ENCODE measurements at regions not wholly inside any gene's neighbourhood (a gene's known extent, or its start where the extent isn't known, plus 50 kb on each side); places are given as distances from the start of the nearest gene placed in this dataset.
A peak's percentile ranks its signal among the peaks of the same experiment; 100 is the strongest.

DNA sequence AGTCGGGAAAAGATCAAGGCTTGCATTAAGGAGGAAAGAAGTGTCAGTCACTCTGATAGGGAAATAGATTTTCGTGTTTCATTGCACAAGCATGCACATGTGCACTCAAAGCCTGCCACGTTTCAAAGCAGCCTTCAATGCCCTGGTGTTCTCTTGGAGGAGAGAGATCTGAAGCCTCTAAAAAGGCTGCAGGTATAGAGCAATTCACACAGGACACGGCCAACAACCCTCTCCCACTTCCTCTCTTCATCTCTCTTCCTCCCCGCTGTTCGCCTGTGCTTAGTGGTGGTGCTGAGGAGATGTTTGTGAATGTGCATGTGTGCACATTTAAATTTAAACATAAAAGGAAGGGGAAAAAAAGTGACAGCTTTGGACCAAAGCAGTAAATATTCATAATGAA lies 117.7 kb downstream of the NUF2 start:
- no peaks in the 10 kb centered on the region for H3K27me3 ChIP-seq (ENCODE audit: control insufficient read depth, insufficient read depth, low read length)
- H3K27ac ChIP-seq (ENCODE audit: low read length) = no peak overlapping the region
- no peaks in the 10 kb centered on the region for H3K4me1 ChIP-seq (ENCODE audit: control insufficient read depth, insufficient read depth, low read length)
- WGBS (ENCODE audit: insufficient coverage, low lambda C conversion rate) = no CpG with 5 or more reads among the region's 6 CpGs
- no peak overlapping the region for H3K4me3 ChIP-seq (ENCODE audit: low read length)
- DNase-seq = no peak
- H3K36me3 ChIP-seq (ENCODE audit: control insufficient read depth, insufficient read depth, low read length) = no peaks in the 10 kb centered on the region
- no peaks in the 10 kb centered on the region for H3K9me3 ChIP-seq (ENCODE audit: control insufficient read depth, low read depth, low read length)

DNA sequence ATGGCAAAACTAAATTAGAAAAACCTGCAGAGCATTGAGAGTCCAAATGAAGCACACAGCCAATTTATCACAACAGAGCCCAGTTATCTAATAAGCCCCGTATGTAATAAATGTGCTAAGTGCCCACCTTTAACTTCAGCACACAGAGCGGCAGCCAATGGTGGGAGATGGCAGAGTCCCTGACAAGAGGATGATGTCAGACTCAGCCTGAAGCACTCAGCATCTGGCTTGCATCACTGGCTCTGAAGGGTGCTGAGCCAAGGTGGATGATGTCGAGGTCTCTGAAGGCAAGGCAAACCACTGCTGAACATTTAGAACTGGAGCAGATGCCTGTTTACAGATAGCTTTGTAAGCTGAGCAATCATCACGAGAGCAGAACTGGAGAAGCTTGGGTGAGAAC lies 118.3 kb downstream of the NUF2 start:
- no peaks in the 10 kb centered on the region for H3K4me1 ChIP-seq (ENCODE audit: control insufficient read depth, insufficient read depth, low read length)
- no peaks in the 10 kb centered on the region for H3K36me3 ChIP-seq (ENCODE audit: control insufficient read depth, insufficient read depth, low read length)
- no peak overlapping the region for H3K27ac ChIP-seq (ENCODE audit: low read length)
- H3K4me3 ChIP-seq (ENCODE audit: low read length) = no peak overlapping the region
- peak; percentile 3 to 9 for DNase-seq
- no CpG with 5 or more reads among the region's 4 CpGs for WGBS (ENCODE audit: insufficient coverage, low lambda C conversion rate)
- no peaks in the 10 kb centered on the region for H3K9me3 ChIP-seq (ENCODE audit: control insufficient read depth, low read depth, low read length)
- no peaks in the 10 kb centered on the region for H3K27me3 ChIP-seq (ENCODE audit: control insufficient read depth, insufficient read depth, low read length)

DNA sequence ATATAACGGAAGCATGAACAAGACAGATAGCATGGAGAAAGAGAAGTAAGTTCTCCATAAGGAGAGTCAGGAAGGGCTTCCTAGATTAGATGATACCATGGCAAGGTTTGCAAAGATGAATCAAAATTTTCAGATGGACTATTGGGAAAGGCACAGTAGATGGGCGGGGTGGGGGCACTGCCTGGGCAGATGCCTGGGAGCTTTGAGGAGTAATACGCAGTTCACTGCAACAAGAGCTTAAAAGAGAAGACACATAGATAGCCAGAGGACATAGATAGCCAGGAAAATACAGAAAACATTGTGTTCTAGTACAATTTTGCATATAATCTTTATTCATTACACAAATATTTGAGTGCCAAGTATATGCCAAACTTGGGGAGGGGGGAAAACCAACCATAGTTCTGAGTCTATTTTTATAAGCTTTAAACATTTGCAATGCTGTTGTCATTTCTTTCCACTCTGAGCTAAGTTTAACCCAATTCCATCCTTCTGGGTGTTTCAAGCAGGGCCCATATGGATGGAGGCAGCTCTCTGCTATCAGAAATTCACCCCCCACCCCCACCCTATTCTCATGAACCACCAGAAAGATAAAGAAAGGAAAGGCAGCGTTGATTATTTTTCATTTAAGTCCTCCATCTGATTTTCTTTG lies 120.6 kb downstream of the NUF2 start:
- no peak overlapping the region for H3K4me3 ChIP-seq (ENCODE audit: low read length)
- H3K9me3 ChIP-seq (ENCODE audit: control insufficient read depth, low read depth, low read length) = no peaks in the 10 kb centered on the region
- H3K4me1 ChIP-seq (ENCODE audit: control insufficient read depth, insufficient read depth, low read length) = no peaks in the 10 kb centered on the region
- no peak overlapping the region for H3K27ac ChIP-seq (ENCODE audit: low read length)
- WGBS (ENCODE audit: insufficient coverage, low lambda C conversion rate) = 87% methylated on average over 2 of the region's 4 CpGs
- H3K36me3 ChIP-seq (ENCODE audit: control insufficient read depth, insufficient read depth, low read length) = no peaks in the 10 kb centered on the region
- no peak for DNase-seq
- no peaks in the 10 kb centered on the region for H3K27me3 ChIP-seq (ENCODE audit: control insufficient read depth, insufficient read depth, low read length)

DNA sequence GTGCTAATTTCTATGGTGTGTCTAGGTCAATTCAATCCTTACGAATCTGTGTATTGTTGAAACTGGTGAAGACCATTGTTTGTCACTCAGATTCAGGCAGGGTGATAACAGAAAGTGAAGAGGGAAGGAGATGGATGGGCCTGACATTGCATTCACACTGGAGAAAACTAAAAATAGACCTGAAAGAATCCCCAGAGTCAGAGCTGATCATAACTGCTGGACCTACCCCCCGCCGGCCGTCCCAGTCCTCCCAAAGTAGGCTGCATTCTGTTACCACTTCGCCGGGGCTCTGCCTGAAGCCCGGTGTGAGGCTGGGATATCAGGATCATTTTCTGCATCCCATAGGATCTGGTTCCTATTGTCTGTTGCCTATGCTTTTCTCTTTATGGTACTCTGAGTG lies 121.1 kb downstream of the NUF2 start:
- H3K4me3 ChIP-seq (ENCODE audit: low read length) = no peak overlapping the region
- no peak overlapping the region for H3K27ac ChIP-seq (ENCODE audit: low read length)
- no peak for DNase-seq
- no peaks in the 10 kb centered on the region for H3K9me3 ChIP-seq (ENCODE audit: control insufficient read depth, low read depth, low read length)
- no peaks in the 10 kb centered on the region for H3K4me1 ChIP-seq (ENCODE audit: control insufficient read depth, insufficient read depth, low read length)
- no peaks in the 10 kb centered on the region for H3K36me3 ChIP-seq (ENCODE audit: control insufficient read depth, insufficient read depth, low read length)
- WGBS (ENCODE audit: insufficient coverage, low lambda C conversion rate) = 83% methylated on average over 1 of the region's 7 CpGs
- H3K27me3 ChIP-seq (ENCODE audit: control insufficient read depth, insufficient read depth, low read length) = no peaks in the 10 kb centered on the region

DNA sequence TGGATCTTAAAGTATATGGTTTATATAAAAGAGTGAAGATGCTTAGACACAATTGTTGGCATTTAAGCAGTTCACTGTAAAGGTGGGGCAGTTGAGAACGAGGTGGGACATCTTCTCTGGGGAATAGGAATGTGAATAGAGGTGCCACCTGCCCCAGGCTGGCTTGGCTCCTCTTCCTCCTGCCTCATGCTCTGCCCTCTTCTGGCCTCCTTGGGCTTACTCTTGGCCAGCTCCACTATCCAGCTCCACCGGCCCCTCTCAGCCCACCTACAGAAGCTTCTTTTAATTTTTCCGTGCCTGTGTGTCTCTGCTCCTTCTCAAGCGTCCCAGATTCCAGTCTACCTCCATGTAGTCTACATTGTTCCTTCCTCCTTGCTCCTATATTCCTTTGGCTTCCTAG lies 122.1 kb downstream of the NUF2 start:
- no peaks in the 10 kb centered on the region for H3K27me3 ChIP-seq (ENCODE audit: control insufficient read depth, insufficient read depth, low read length)
- WGBS (ENCODE audit: insufficient coverage, low lambda C conversion rate) = 100% methylated on average over 1 of the region's 4 CpGs
- no peaks in the 10 kb centered on the region for H3K4me1 ChIP-seq (ENCODE audit: control insufficient read depth, insufficient read depth, low read length)
- H3K9me3 ChIP-seq (ENCODE audit: control insufficient read depth, low read depth, low read length) = no peaks in the 10 kb centered on the region
- H3K4me3 ChIP-seq (ENCODE audit: low read length) = no peak overlapping the region
- no peaks in the 10 kb centered on the region for H3K36me3 ChIP-seq (ENCODE audit: control insufficient read depth, insufficient read depth, low read length)
- no peak for DNase-seq
- H3K27ac ChIP-seq (ENCODE audit: low read length) = no peak overlapping the region

DNA sequence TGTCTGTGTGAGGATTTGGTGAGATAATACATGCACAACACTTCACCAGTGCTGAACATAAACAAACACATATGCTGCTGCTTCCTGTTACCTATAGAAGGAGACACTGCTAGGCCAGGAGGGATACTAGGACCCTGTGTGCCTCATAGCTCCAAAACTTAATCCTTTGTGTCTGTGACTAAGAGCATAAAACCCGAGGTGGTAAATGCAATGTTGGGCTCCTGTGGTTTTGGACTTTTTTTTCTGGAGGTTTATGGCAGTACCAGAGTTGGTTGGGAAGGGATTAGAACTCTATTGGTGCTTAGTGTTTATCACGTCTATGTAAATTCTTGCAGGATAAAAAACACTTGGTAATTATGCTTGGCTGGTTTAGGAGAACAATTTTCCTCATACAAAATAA lies 122.9 kb downstream of the NUF2 start:
- WGBS (ENCODE audit: insufficient coverage, low lambda C conversion rate) = no CpG with 5 or more reads among the region's 2 CpGs
- H3K27me3 ChIP-seq (ENCODE audit: control insufficient read depth, insufficient read depth, low read length) = no peaks in the 10 kb centered on the region
- no peak overlapping the region for H3K27ac ChIP-seq (ENCODE audit: low read length)
- no peaks in the 10 kb centered on the region for H3K4me1 ChIP-seq (ENCODE audit: control insufficient read depth, insufficient read depth, low read length)
- no peaks in the 10 kb centered on the region for H3K36me3 ChIP-seq (ENCODE audit: control insufficient read depth, insufficient read depth, low read length)
- no peak for DNase-seq
- no peak overlapping the region for H3K4me3 ChIP-seq (ENCODE audit: low read length)
- H3K9me3 ChIP-seq (ENCODE audit: control insufficient read depth, low read depth, low read length) = no peaks in the 10 kb centered on the region

DNA sequence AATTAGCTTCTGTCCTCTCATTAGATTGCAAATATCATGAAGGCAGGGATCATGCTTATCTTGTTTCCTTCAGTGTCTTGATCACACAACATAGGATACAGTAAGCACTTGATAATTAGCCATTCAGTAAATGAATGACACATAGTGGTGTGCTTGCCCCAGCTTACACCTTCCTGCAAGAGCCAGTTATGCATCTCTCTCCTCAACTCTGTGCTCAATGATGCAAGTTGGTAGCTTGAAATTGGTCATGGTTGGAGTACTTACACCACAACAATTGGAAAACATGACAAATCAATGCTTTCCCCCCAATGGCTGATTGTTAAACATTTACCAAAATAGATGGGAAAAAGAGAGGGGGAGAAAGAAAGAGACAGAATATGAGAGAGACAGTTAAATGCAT lies 129.2 kb downstream of the NUF2 start:
- H3K27ac ChIP-seq (ENCODE audit: low read length) = no peak overlapping the region
- no peak overlapping the region for H3K4me3 ChIP-seq (ENCODE audit: low read length)
- no peaks in the 10 kb centered on the region for H3K4me1 ChIP-seq (ENCODE audit: control insufficient read depth, insufficient read depth, low read length)
- H3K27me3 ChIP-seq (ENCODE audit: control insufficient read depth, insufficient read depth, low read length) = no peaks in the 10 kb centered on the region
- no peak for DNase-seq
- no peaks in the 10 kb centered on the region for H3K9me3 ChIP-seq (ENCODE audit: control insufficient read depth, low read depth, low read length)
- H3K36me3 ChIP-seq (ENCODE audit: control insufficient read depth, insufficient read depth, low read length) = no peaks in the 10 kb centered on the region

DNA sequence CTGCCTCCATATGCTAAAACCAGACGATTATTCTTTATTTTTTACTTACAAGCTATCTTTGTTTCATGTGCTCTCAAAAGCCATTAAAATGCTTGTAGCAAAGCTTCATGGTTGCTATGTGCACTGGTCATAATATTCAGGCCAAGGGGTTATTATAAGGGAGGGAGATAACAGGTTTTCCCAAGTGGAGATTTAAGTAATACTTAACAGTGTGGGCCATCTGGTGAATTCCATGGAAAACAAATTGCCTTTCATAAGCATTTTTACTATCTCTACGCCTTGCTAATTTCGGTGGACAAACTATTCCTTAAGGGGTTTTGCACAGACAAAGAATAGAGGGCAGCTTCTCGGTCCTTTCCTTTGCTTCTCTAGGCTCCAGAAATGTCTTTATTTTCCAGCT lies 137.8 kb downstream of the NUF2 start:
- no peak for DNase-seq
- Histone ChIP-seq H3K9me3 (ENCODE audit: control insufficient read depth, low read depth, low read length) (no peaks in the 10 kb centered on the region), H3K27me3 (ENCODE audit: control insufficient read depth, insufficient read depth, low read length) (no peaks in the 10 kb centered on the region), H3K27ac (ENCODE audit: low read length) (no peak overlapping the region), H3K4me1 (ENCODE audit: control insufficient read depth, insufficient read depth, low read length) (no peaks in the 10 kb centered on the region), H3K36me3 (ENCODE audit: control insufficient read depth, insufficient read depth, low read length) (no peaks in the 10 kb centered on the region), H3K4me3 (ENCODE audit: low read length) (no peak overlapping the region)
- WGBS (ENCODE audit: insufficient coverage, low lambda C conversion rate) = no CpG with 5 or more reads among the region's 4 CpGs

DNA sequence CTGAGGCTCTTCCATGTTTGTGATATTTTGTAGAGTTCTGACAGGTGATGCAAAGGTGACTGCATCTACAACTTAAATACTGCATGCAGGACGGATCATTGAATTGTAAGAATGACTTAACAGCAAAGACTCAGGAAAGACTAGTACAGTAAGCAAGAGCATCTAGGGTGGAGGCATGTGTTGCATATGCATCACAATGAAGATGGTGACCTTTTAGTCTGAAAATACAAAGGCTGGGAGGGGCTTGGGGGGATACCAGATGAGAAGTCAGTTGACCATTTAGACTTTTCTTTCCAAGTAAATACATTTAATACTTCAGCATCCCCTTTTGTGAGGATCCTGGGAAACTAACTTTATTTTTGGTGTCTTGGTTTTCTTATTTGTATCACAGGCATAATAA lies 145.5 kb downstream of the NUF2 start:
- 100% methylated on average over 1 of the region's 1 CpG for WGBS (ENCODE audit: insufficient coverage, low lambda C conversion rate)
- no peak for DNase-seq
- H3K4me3 ChIP-seq (ENCODE audit: low read length) = no peak overlapping the region
- no peaks in the 10 kb centered on the region for H3K9me3 ChIP-seq (ENCODE audit: control insufficient read depth, low read depth, low read length)
- no peaks in the 10 kb centered on the region for H3K36me3 ChIP-seq (ENCODE audit: control insufficient read depth, insufficient read depth, low read length)
- no peaks in the 10 kb centered on the region for H3K27me3 ChIP-seq (ENCODE audit: control insufficient read depth, insufficient read depth, low read length)
- no peak overlapping the region for H3K27ac ChIP-seq (ENCODE audit: low read length)
- peaks cover 4% of the 10 kb centered on the region for H3K4me1 ChIP-seq (ENCODE audit: control insufficient read depth, insufficient read depth, low read length)

DNA sequence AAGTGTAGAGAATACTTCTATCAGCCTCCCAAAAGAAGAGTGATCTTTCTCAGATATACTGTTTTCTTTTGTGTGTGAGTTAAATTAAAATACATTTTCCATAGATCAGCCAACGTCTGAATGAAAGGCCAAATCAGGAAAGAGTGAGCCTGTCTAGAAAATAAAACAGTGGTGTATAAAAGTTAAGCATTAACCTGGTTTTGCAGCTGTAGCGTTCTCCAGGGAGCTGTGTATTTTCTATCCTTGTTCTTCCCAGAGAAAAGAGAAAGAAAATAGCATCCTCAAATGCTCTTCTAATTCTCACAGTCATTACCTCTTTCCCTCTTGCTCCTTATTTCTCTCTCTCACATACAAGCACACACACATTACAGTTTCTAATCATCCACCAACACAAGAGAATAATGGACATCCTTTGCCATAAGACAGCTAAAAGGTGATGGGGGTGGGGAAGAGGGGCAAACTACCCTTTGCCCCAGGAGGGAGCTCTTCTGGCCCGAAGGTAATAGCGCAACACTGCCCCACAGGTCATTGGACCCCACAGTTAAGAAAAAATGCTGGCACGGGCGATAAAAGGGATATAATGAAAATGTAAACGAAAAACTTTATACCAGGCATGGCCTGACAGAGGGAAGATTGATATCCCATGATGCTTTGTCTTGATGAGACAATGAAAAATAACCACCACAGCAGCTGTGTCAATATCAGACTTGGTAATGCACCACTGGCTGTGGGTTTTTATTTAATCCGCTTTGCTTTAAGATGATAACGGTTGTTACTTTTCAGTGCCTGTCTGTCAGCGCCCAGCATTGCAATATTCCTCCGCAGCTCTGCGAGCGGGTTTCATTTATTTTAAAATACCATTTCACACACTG lies 150.3 kb downstream of the NUF2 start:
- Histone ChIP-seq H3K9me3 (ENCODE audit: control insufficient read depth, low read depth, low read length) (no peaks in the 10 kb centered on the region), H3K4me3 (ENCODE audit: low read length) (peak overlapping the region; percentile 3), H3K27me3 (ENCODE audit: control insufficient read depth, insufficient read depth, low read length) (no peaks in the 10 kb centered on the region), H3K27ac (ENCODE audit: low read length) (peak overlapping the region; percentile 43), H3K36me3 (ENCODE audit: control insufficient read depth, insufficient read depth, low read length) (no peaks in the 10 kb centered on the region), H3K4me1 (ENCODE audit: control insufficient read depth, insufficient read depth, low read length) (peaks cover 12% of the 10 kb centered on the region)
- peak; percentile 2 to 56 for DNase-seq
- 39% methylated on average over 6 of the region's 13 CpGs for WGBS (ENCODE audit: insufficient coverage, low lambda C conversion rate)

All from large intestine (tissue), 3 donors.